Keratinocyte (primary cell): ENCODE measurements at regions not wholly inside any gene's neighbourhood (a gene's known extent, or its start where the extent isn't known, plus 50 kb on each side); places are given as distances from the start of the nearest gene placed in this dataset.

Source experiments
- EZH2 ChIP-seq: IDR thresholded peaks from one replicate; pipeline ENCODE4 v1.6.1; 2012; ENCODE audit warnings: inconsistent platforms, mild to moderate bottlenecking, low read length, moderate library complexity
- TF ChIP-seq, protein P1 (sequence below), 3 experiments: IDR thresholded peaks in 1 of 3; conservative IDR thresholded peaks in 1 of 3; optimal IDR thresholded peaks in 1 of 3; 2 replicates in 2 of 3; 3 replicates in 1 of 3; pipeline versions ENCODE3 to v1.5.1; 2011; ENCODE audit warnings: low read length in 3 of 3, mild to moderate bottlenecking in 3 of 3, moderate library complexity in 2 of 3, control low read depth in 1 of 3, inconsistent platforms in 1 of 3; ENCODE audit not compliant: insufficient read depth in 2 of 3; ENCODE audit errors: extremely low read depth in 1 of 3

DNA sequence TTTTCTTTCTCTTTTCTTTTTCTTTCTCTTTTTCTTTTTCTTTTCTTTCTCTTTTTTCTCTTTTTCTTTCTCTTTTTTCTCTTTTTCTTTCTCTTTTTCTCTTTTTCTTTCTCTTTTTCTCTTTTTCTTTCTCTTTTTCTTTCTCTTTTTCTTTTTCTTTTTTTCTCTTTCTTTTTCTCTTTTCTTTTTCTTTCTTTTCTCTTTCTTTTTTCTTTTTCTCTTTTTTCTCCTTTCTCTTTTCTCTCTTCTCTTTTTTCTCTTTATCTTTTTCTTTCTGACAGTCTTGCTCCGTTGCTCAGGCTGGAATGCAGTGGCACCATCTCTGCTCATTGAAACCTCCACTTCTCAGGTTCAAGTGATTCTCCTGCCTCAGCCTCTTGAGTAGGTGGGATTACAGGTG lies 335.7 kb downstream of the SQOR start:
- TF ChIP-seq, protein P1, sequence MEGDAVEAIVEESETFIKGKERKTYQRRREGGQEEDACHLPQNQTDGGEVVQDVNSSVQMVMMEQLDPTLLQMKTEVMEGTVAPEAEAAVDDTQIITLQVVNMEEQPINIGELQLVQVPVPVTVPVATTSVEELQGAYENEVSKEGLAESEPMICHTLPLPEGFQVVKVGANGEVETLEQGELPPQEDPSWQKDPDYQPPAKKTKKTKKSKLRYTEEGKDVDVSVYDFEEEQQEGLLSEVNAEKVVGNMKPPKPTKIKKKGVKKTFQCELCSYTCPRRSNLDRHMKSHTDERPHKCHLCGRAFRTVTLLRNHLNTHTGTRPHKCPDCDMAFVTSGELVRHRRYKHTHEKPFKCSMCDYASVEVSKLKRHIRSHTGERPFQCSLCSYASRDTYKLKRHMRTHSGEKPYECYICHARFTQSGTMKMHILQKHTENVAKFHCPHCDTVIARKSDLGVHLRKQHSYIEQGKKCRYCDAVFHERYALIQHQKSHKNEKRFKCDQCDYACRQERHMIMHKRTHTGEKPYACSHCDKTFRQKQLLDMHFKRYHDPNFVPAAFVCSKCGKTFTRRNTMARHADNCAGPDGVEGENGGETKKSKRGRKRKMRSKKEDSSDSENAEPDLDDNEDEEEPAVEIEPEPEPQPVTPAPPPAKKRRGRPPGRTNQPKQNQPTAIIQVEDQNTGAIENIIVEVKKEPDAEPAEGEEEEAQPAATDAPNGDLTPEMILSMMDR (optimal IDR thresholded peaks at IDR 0.05 in 1 of 3, IDR thresholded peaks at IDR 0.05 in 1 of 3, conservative IDR thresholded peaks at IDR 0.05 in 1 of 3; ENCODE audit: extremely low read depth in 1 of 3, insufficient read depth in 2 of 3, low read length in 3 of 3) = no peak
- no peak for TF ChIP-seq EZH2
